Hepatocyte (in vitro differentiated cells): ENCODE measurements at regions not wholly inside any gene's neighbourhood (a gene's known extent, or its start where the extent isn't known, plus 50 kb on each side); places are given as distances from the start of the nearest gene placed in this dataset.

Experiments used
- DNase-seq: peaks from one replicate; pipeline ENCODE4 v3.0.0-alpha.2; 2016; ENCODE audit warnings: low spot score
- H2AFZ ChIP-seq: fragments of 200-600 bp; sonication (generic); 2 replicates; pipeline ENCODE4 v1.6.0; 2016; ENCODE audit warnings: antibody characterized with exemption, mild to moderate bottlenecking
- H3K27ac ChIP-seq: fragments of 200-600 bp; sonication (generic); 2 replicates; pipeline ENCODE4 v1.5.1; 2016; ENCODE audit warnings: mild to moderate bottlenecking
- H3K27me3 ChIP-seq: fragments of 200-600 bp; sonication (generic); 2 replicates; pipeline ENCODE4 v1.6.1; 2016
- H3K36me3 ChIP-seq: fragments of 200-600 bp; sonication (generic); replicated peaks from 2 replicates; pipeline ENCODE4 v1.5.1; 2016; ENCODE audit warnings: low read depth; ENCODE audit not compliant: insufficient read depth
- H3K4me1 ChIP-seq: fragments of 200-600 bp; sonication (generic); 2 replicates; pipeline ENCODE4 v1.5.1; 2016; ENCODE audit warnings: mild to moderate bottlenecking, moderate library complexity; ENCODE audit not compliant: insufficient read depth
- H3K4me2 ChIP-seq: fragments of 200-600 bp; sonication (generic); 2 replicates; pipeline ENCODE4 v1.6.0; 2016
- H3K4me3 ChIP-seq: fragments of 200-600 bp; sonication (generic); 2 replicates; pipeline ENCODE4 v1.5.1; 2016; ENCODE audit warnings: mild to moderate bottlenecking
- H3K79me2 ChIP-seq: fragments of 200-600 bp; sonication (generic); 2 replicates; pipeline ENCODE4 v1.6.0; 2017; ENCODE audit warnings: mild to moderate bottlenecking
- H3K9me2 ChIP-seq: fragments of 200-600 bp; sonication (generic); replicated peaks from 2 replicates; pipeline ENCODE4 v1.6.0; 2017; ENCODE audit warnings: mild to moderate bottlenecking; ENCODE audit not compliant: insufficient read depth
- H3K9me3 ChIP-seq: fragments of 200-600 bp; sonication (generic); 2 replicates; pipeline ENCODE4 v1.5.1; 2016; ENCODE audit warnings: low read depth, mild to moderate bottlenecking
- H4K20me1 ChIP-seq: fragments of 200-600 bp; sonication (generic); 2 replicates; pipeline ENCODE4 v1.6.0; 2016; ENCODE audit warnings: mild to moderate bottlenecking; ENCODE audit not compliant: insufficient read depth, poor library complexity, severe bottlenecking
- CTCF ChIP-seq: fragments of 200-600 bp; sonication (generic); IDR thresholded peaks from 2 replicates; pipeline ENCODE4 v1.5.1; 2016; ENCODE audit warnings: antibody characterized with exemption, mild to moderate bottlenecking; ENCODE audit not compliant: poor library complexity
- EZH2 ChIP-seq: fragments of 200-600 bp; sonication (generic); IDR thresholded peaks from 2 replicates; pipeline ENCODE4 v1.6.1; 2016; ENCODE audit warnings: antibody characterized with exemption, mild to moderate bottlenecking, borderline replicate concordance
- EZH2phosphoT487 ChIP-seq: fragments of 200-600 bp; sonication (generic); IDR thresholded peaks from one replicate; pipeline ENCODE4 v1.6.1; 2018; ENCODE audit warnings: antibody characterized with exemption, mild to moderate bottlenecking, low read depth, moderate library complexity; ENCODE audit not compliant: unreplicated experiment, severe bottlenecking
- WGBS: methylation state at CpG from one replicate; pipeline ENCODE4 v1.1.6; 2016; ENCODE audit warnings: low lambda C conversion rate; ENCODE audit errors: missing lambda C conversion rate; 5-methylcytosine and 5-hydroxymethylcytosine counted together

GRCh38 chr9:79236466-79236865, 335.3 kb upstream of the TLE4 start:
- Histone ChIP-seq H3K27ac (no peak overlapping the region), H3K36me3 (no peaks in the 10 kb centered on the region), H3K4me2 (no peak overlapping the region), H3K4me1 (no peaks in the 10 kb centered on the region), H2AFZ (no peak overlapping the region), H3K27me3 (no peaks in the 10 kb centered on the region), H3K4me3 (no peak overlapping the region), H3K9me3 (no peaks in the 10 kb centered on the region), H4K20me1 (no peaks in the 10 kb centered on the region), H3K9me2 (no peaks in the 10 kb centered on the region), H3K79me2 (no peaks in the 10 kb centered on the region)
- TF ChIP-seq CTCF (no peak), EZH2 (no peak), EZH2phosphoT487 (no peak)
- no peak for DNase-seq
- 94% methylated on average over 2 of the region's 2 CpGs for WGBS

- DNase-seq: no peak
- 85% methylated on average over 1 of the region's 1 CpG for WGBS
- no peaks in the 10 kb centered on the region for H4K20me1 ChIP-seq
- H3K36me3 ChIP-seq: no peaks in the 10 kb centered on the region
- no peak overlapping the region for H2AFZ ChIP-seq
- no peaks in the 10 kb centered on the region for H3K27me3 ChIP-seq
- H3K27ac ChIP-seq: no peak overlapping the region
- H3K79me2 ChIP-seq: no peaks in the 10 kb centered on the region
- TF ChIP-seq EZH2phosphoT487 (no peak), CTCF (no peak), EZH2 (no peak)
- no peak overlapping the region for H3K4me3 ChIP-seq
- no peaks in the 10 kb centered on the region for H3K9me3 ChIP-seq
- no peaks in the 10 kb centered on the region for H3K4me1 ChIP-seq
- no peak overlapping the region for H3K4me2 ChIP-seq
- H3K9me2 ChIP-seq: no peaks in the 10 kb centered on the region
These were observed 333.9 kb upstream of the TLE4 start for GRCh38 chr9:79237861-79238260.

- Histone ChIP-seq H2AFZ (no peak overlapping the region), H3K9me3 (no peaks in the 10 kb centered on the region), H3K36me3 (no peaks in the 10 kb centered on the region), H3K27ac (no peak overlapping the region), H3K4me1 (no peaks in the 10 kb centered on the region), H4K20me1 (no peaks in the 10 kb centered on the region), H3K9me2 (no peaks in the 10 kb centered on the region), H3K4me3 (no peak overlapping the region), H3K27me3 (no peaks in the 10 kb centered on the region), H3K79me2 (no peaks in the 10 kb centered on the region), H3K4me2 (no peak overlapping the region)
- DNase-seq: no peak
- 97% methylated on average over 3 of the region's 3 CpGs for WGBS
- no peak for TF ChIP-seq CTCF
- no peak for TF ChIP-seq EZH2
- no peak for TF ChIP-seq EZH2phosphoT487
These were observed 331.0 kb upstream of the TLE4 start for GRCh38 chr9:79240774-79241173.

- H2AFZ ChIP-seq: no peak overlapping the region
- H3K27ac ChIP-seq: no peak overlapping the region
- no peaks in the 10 kb centered on the region for H4K20me1 ChIP-seq
- H3K4me2 ChIP-seq: no peak overlapping the region
- H3K4me1 ChIP-seq: no peaks in the 10 kb centered on the region
- H3K9me3 ChIP-seq: no peaks in the 10 kb centered on the region
- no peaks in the 10 kb centered on the region for H3K79me2 ChIP-seq
- H3K36me3 ChIP-seq: no peaks in the 10 kb centered on the region
- TF ChIP-seq CTCF: no peak
- no peak for TF ChIP-seq EZH2phosphoT487
- TF ChIP-seq EZH2: no peak
- no peaks in the 10 kb centered on the region for H3K27me3 ChIP-seq
- H3K4me3 ChIP-seq: no peak overlapping the region
- 92% methylated on average over 2 of the region's 2 CpGs for WGBS
- DNase-seq: no peak
- no peaks in the 10 kb centered on the region for H3K9me2 ChIP-seq
These were observed 329.3 kb upstream of the TLE4 start for GRCh38 chr9:79242489-79242888.
